K562 (cell line): ENCODE measurements at regions not wholly inside any gene's neighbourhood (a gene's known extent, or its start where the extent isn't known, plus 50 kb on each side); places are given as distances from the start of the nearest gene placed in this dataset.
A peak's percentile ranks its signal among the peaks of the same experiment; 100 is the strongest.

Source experiments
- ATAC-seq: fragments of 200-7000 bp; cut with Tn5 transposase; 3 replicates; pipeline ENCODE4 v1.9.1; 2020; ENCODE audit warnings: moderate library complexity
- BruUV-seq: library from RNA; stranded (reverse); fragments of 400-500 nt; replicated peaks from 2 replicates; lab custom pipeline; 2021; lab: Mats Ljungman, UMichigan
- CTCF ChIA-PET: fragments of 300-600 bp; formaldehyde crosslinking; extraction: SDS; loops from one replicate; lab custom pipeline; 2021; ENCODE audit warnings: low intra/inter-chr PET ratio; lab: Yijun Ruan, JAX
- POLR2A ChIA-PET: fragments of 300-600, 350-650 bp; sonication (Branson Sonifier 250); formaldehyde crosslinking; extraction: SDS; loops from one replicate; lab custom pipeline; 2021; ENCODE audit warnings: antibody characterized with exemption, inconsistent platforms; lab: Yijun Ruan, JAX
- DNase-seq, 4 experiments: peaks; one replicate each; pipeline versions ENCODE4 v3.0.0 to v3.0.0-alpha.2; 2011 to 2018; ENCODE audit warnings: low spot score in 3 of 4, mixed read lengths in 3 of 4; ENCODE audit errors: extremely low read depth in 1 of 4
- FAIRE-seq: peaks from 2 replicates; lab custom pipeline; 2011; peaks lifted over from hg19 to GRCh38; lab: Jason Lieb, UNC
- H2AFZ ChIP-seq: 2 replicates; pipeline ENCODE4 v1.6.0; 2011; ENCODE audit warnings: low read depth, low read length, control low read depth, inconsistent platforms
- H3K27ac ChIP-seq: fragments of 200-600 bp; 3 replicates; pipeline ENCODE4 v1.8.0; 2011; ENCODE audit warnings: low read depth, mild to moderate bottlenecking, control low read depth, inconsistent platforms, low read length, moderate library complexity, mixed read lengths; ENCODE audit errors: extremely low read depth
- H3K27me3 ChIP-seq, 2 experiments: fragments of 300-600 bp in 1 of 2; 2 replicates in 1 of 2; 3 replicates in 1 of 2; pipeline versions ENCODE4 v1.6.0 to v1.8.0; 2011; ENCODE audit warnings: inconsistent platforms in 2 of 2, low read length in 2 of 2, mild to moderate bottlenecking in 1 of 2, mixed read lengths in 1 of 2, moderate library complexity in 1 of 2; ENCODE audit not compliant: control insufficient read depth in 2 of 2, insufficient read depth in 2 of 2
- H3K36me3 ChIP-seq: fragments of 300-600 bp; 3 replicates; pipeline ENCODE4 v1.8.0; 2011; ENCODE audit warnings: mild to moderate bottlenecking, low read length, inconsistent platforms; ENCODE audit not compliant: control insufficient read depth, insufficient read depth
- H3K4me1 ChIP-seq, 2 experiments: fragments of 200-600 bp in 1 of 2; replicated peaks in 1 of 2; 2 replicates in 1 of 2; 3 replicates in 1 of 2; pipeline versions ENCODE4 v1.5.1 to v1.8.0; 2011; ENCODE audit warnings: inconsistent platforms in 2 of 2, low read length in 2 of 2, mild to moderate bottlenecking in 1 of 2, mixed read lengths in 1 of 2, moderate library complexity in 1 of 2; ENCODE audit not compliant: control insufficient read depth in 2 of 2, insufficient read depth in 2 of 2
- H3K4me2 ChIP-seq: 2 replicates; pipeline ENCODE4 v1.6.1; 2011; ENCODE audit warnings: low read length, control low read depth, inconsistent platforms, mixed read lengths; ENCODE audit not compliant: insufficient read depth
- H3K4me3 ChIP-seq: fragments of 200-600 bp; sonication (generic), shearing (Covaris generic); 2 replicates; pipeline ENCODE4 v1.5.1; 2016; ENCODE audit warnings: control low read depth, inconsistent platforms
- H3K79me2 ChIP-seq: fragments of 200-600 bp; 3 replicates; pipeline ENCODE4 v1.8.0; 2011; ENCODE audit warnings: low read length, inconsistent platforms; ENCODE audit not compliant: control insufficient read depth, insufficient read depth
- H3K9ac ChIP-seq, 2 experiments: 2 replicates each; pipeline versions ENCODE4 v1.6.0 to v1.6.1; 2011; ENCODE audit warnings: low read depth in 2 of 2, low read length in 2 of 2, control low read depth in 1 of 2, inconsistent platforms in 1 of 2, mild to moderate bottlenecking in 1 of 2, mixed read lengths in 1 of 2; ENCODE audit not compliant: insufficient read depth in 1 of 2
- H3K9me1 ChIP-seq: one replicate; pipeline ENCODE4 v1.6.0; 2011; ENCODE audit warnings: inconsistent platforms, mild to moderate bottlenecking, low read length, moderate library complexity; ENCODE audit not compliant: control insufficient read depth, insufficient read depth
- H3K9me3 ChIP-seq: replicated peaks from 2 replicates; pipeline ENCODE4 v1.5.1; 2011; ENCODE audit warnings: low read depth, low read length, inconsistent platforms; ENCODE audit not compliant: control insufficient read depth, insufficient read depth
- H4K20me1 ChIP-seq: replicated peaks from 2 replicates; pipeline ENCODE4 v1.6.1; 2011; ENCODE audit warnings: low read length, inconsistent platforms, mixed read lengths; ENCODE audit not compliant: control insufficient read depth, insufficient read depth
- RAD21 ChIP-seq, 2 experiments: fragments of 250-450 bp in 1 of 2; fragments of 450-650 bp in 1 of 2; sonication (Bioruptor Pico) in 1 of 2; formaldehyde crosslinking in 1 of 2; IDR thresholded peaks in 1 of 2; conservative IDR thresholded peaks in 1 of 2; 2 replicates each; pipeline versions ENCODE4 v1.4.0 to v1.8.0; 2020 to 2022; ENCODE audit warnings: mild to moderate bottlenecking in 2 of 2, moderate library complexity in 1 of 2
- ZNF436 ChIP-seq: fragments of 250-450, 450-650 bp; sonication (Bioruptor Pico); formaldehyde crosslinking; IDR thresholded peaks from 2 replicates; pipeline ENCODE4 v1.7.0; 2020; ENCODE audit warnings: mild to moderate bottlenecking
- ZNF707 ChIP-seq: fragments of 250-450 bp; sonication (Bioruptor Pico); conservative IDR thresholded peaks from 2 replicates; pipeline ENCODE4 v1.8.0; 2022; ENCODE audit warnings: inconsistent platforms, mild to moderate bottlenecking, moderate library complexity
- WGBS: fragments of 100-300 bp; shearing (Covaris generic); methylation state at CpG from one replicate; pipeline ENCODE4 v1.1.6; 2016; ENCODE audit warnings: low coverage, mixed read lengths; ENCODE audit not compliant: insufficient coverage; ENCODE audit errors: missing lambda C conversion rate; 5-methylcytosine and 5-hydroxymethylcytosine counted together
- in situ Hi-C: fragments of 300-500 bp; cut with MboI; formaldehyde crosslinking; loops from 4 replicates; pipeline ENCODE4 v1.15.0; 2018; ENCODE audit warnings: inconsistent platforms, mixed read lengths
- intact Hi-C: fragments of 100-400 bp; cut with micrococcal nuclease; formaldehyde crosslinking; loops from 2 replicates; pipeline ENCODE4 v1.14.2; 2022
- TF ChIP-seq, protein P1 (sequence below), 3 experiments: IDR thresholded peaks in 2 of 3; conservative IDR thresholded peaks in 1 of 3; 2 replicates each; pipeline ENCODE4 v1.5.1; 2011 to 2012; ENCODE audit warnings: low read length in 3 of 3, mild to moderate bottlenecking in 3 of 3, control low read depth in 2 of 3, improper control_type of control experiment in 1 of 3, inconsistent platforms in 1 of 3, low read depth in 1 of 3, mixed read lengths in 1 of 3, moderate library complexity in 1 of 3; ENCODE audit not compliant: insufficient read depth in 2 of 3

DNA sequence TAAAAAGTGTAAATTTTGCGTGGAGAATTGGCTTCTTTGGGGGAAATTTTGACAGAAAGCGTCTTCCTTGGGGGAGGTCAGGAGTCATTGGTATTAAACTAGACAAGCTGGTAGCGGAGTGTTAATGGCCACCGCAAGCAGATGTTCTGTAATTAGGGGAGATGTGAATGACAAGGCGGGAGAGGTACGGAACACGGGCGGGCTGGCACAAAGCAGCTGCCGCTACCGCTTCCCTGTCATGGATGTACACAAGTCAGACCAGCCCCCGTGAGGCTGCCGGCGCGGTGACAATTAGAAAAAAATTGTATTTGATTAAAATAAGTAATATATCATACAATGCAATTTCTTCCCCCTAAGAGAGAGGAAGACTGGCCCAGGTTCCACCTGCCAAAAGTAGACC lies 501.6 kb downstream of the VRK1 start:
- ChIA-PET POLR2A (no interaction called here), CTCF (no interaction called here)
- Histone ChIP-seq H3K4me2 (no peak overlapping the region), H3K9me1 (no peaks in the 10 kb centered on the region), H3K36me3 (no peaks in the 10 kb centered on the region), H3K27me3 (no peaks in the 10 kb centered on the region), H3K9me3 (no peaks in the 10 kb centered on the region), H2AFZ (no peak overlapping the region), H3K79me2 (no peaks in the 10 kb centered on the region), H4K20me1 (no peaks in the 10 kb centered on the region), H3K4me3 (no peak overlapping the region), H3K27ac (no peak overlapping the region), H3K4me1 (no peaks in the 10 kb centered on the region), H3K9ac (no peak overlapping the region)
- TF ChIP-seq ZNF707 (CRISPR knock-in tag): no peak
- TF ChIP-seq, protein P1, sequence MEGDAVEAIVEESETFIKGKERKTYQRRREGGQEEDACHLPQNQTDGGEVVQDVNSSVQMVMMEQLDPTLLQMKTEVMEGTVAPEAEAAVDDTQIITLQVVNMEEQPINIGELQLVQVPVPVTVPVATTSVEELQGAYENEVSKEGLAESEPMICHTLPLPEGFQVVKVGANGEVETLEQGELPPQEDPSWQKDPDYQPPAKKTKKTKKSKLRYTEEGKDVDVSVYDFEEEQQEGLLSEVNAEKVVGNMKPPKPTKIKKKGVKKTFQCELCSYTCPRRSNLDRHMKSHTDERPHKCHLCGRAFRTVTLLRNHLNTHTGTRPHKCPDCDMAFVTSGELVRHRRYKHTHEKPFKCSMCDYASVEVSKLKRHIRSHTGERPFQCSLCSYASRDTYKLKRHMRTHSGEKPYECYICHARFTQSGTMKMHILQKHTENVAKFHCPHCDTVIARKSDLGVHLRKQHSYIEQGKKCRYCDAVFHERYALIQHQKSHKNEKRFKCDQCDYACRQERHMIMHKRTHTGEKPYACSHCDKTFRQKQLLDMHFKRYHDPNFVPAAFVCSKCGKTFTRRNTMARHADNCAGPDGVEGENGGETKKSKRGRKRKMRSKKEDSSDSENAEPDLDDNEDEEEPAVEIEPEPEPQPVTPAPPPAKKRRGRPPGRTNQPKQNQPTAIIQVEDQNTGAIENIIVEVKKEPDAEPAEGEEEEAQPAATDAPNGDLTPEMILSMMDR (IDR thresholded peaks at IDR 0.05 in 2 of 3, conservative IDR thresholded peaks at IDR 0.05 in 1 of 3; ENCODE audit: insufficient read depth in 2 of 3, low read depth in 1 of 3, low read length in 3 of 3): 0 out of 6 replicates have a peak, but pooled peaks of 1 of the 3 experiments have one; percentile 4
- 3% methylated on average over 8 of the region's 14 CpGs for WGBS
- DNase-seq (no peak), FAIRE-seq (no peak), ATAC-seq (no peak)
- intact Hi-C loops: no loop called here
- in situ Hi-C loops: loop anchor here (25.0 kb wide), 1 partner anchor 711 kb away; no protein-coding TSS in a partner anchor
- BruUV-seq: no TSS peak

DNA sequence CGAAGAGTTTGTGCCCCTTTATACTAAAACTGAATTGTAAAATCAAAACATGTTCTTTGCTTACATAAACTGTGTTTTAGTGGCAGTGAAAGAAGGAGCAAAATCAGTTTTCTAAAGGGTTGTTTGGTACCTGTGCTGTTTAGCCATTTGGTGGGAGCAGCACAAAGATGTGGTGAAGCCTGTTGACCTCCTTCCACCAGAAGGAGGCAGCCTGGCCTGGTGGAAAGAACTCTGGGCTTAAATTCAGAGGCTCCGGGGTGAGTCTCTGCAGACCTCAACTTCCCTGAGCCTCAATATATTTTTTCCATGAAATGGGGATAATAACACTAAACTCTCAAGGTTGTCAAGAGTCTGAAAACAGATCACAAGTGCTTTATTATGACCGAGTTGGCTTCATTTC lies 502.5 kb downstream of the VRK1 start:
- intact Hi-C loops: no loop called here
- CTCF ChIA-PET: no interaction called here

More for the DNA sequence above, 502.5 kb downstream of the VRK1 start:
- WGBS: 0% methylated on average over 3 of the region's 3 CpGs
- no peaks in the 10 kb centered on the region for H3K9me3 ChIP-seq
- H4K20me1 ChIP-seq: no peaks in the 10 kb centered on the region
- in situ Hi-C loops: loop anchor here (25.0 kb wide), 1 partner anchor 712 kb away; no protein-coding TSS in a partner anchor
- H3K4me1 ChIP-seq: no peaks in the 10 kb centered on the region
- POLR2A ChIA-PET: no interaction called here
- no peak overlapping the region for H3K9ac ChIP-seq
- FAIRE-seq (no peak), DNase-seq (no peak), ATAC-seq (no peak)
- H3K4me2 ChIP-seq: no peak overlapping the region
- no peaks in the 10 kb centered on the region for H3K36me3 ChIP-seq
- TF ChIP-seq ZNF436 (CRISPR knock-in tag) (no peak), RAD21 (CRISPR knock-in tag; conservative IDR thresholded peaks at IDR 0.05 in 1 of 2, IDR thresholded peaks at IDR 0.05 in 1 of 2) (0 out of 4 replicates have a peak, but pooled peaks of 1 of the 2 experiments have one; percentile 2)
- H3K4me3 ChIP-seq: no peak overlapping the region
- no TSS peak for BruUV-seq
- no peaks in the 10 kb centered on the region for H3K79me2 ChIP-seq
- H3K27me3 ChIP-seq: no peaks in the 10 kb centered on the region
- no peaks in the 10 kb centered on the region for H3K9me1 ChIP-seq
- no peak overlapping the region for H2AFZ ChIP-seq
- no peak overlapping the region for H3K27ac ChIP-seq
